IMR-90 (cell line): ENCODE measurements at regions not wholly inside any gene's neighbourhood (a gene's known extent, or its start where the extent isn't known, plus 50 kb on each side); places are given as distances from the start of the nearest gene placed in this dataset.

ENCODE experiments used
- ATAC-seq: fragments of 200-7000 bp; cut with Tn5 transposase; 2 replicates; pipeline ENCODE4 v1.9.1; 2020; ENCODE audit warnings: low read depth, mild to moderate bottlenecking, moderate library complexity
- BruUV-seq: library from RNA; stranded (reverse); fragments of 400-500 nt; replicated peaks from 2 replicates; lab custom pipeline; 2021; lab: Mats Ljungman, UMichigan
- CTCF ChIA-PET: fragments of 300-600 bp; formaldehyde crosslinking; extraction: SDS; loops from one replicate; lab custom pipeline; 2021; ENCODE audit warnings: antibody characterized with exemption; lab: Yijun Ruan, JAX
- POLR2A ChIA-PET: fragments of 300-600 bp; sonication (Branson Sonifier 250); formaldehyde crosslinking; loops from one replicate; lab custom pipeline; 2022; ENCODE audit warnings: antibody characterized with exemption; ENCODE audit not compliant: unreplicated experiment; lab: Charles Lee
- DNase-seq: peaks from one replicate; pipeline ENCODE4 v3.0.0; 2013
- H2AFZ ChIP-seq: replicated peaks from 2 replicates; pipeline ENCODE3; 2013; ENCODE audit warnings: low read length, mild to moderate bottlenecking; ENCODE audit not compliant: poor library complexity
- H2AK5ac ChIP-seq: 2 replicates; pipeline ENCODE4 v1.6.1; 2013; ENCODE audit warnings: low read depth, low read length, inconsistent platforms
- H2AK9ac ChIP-seq: replicated peaks from 2 replicates; pipeline ENCODE3; 2013; ENCODE audit warnings: mild to moderate bottlenecking, low read depth, low read length, moderate library complexity; ENCODE audit not compliant: poor library complexity
- H2BK120ac ChIP-seq: 2 replicates; pipeline ENCODE4 v1.6.1; 2013; ENCODE audit warnings: low read depth, low read length, inconsistent platforms
- H2BK15ac ChIP-seq: 3 replicates; pipeline ENCODE4 v1.6.1; 2013; ENCODE audit warnings: low read depth, low read length, inconsistent platforms
- H2BK20ac ChIP-seq: 2 replicates; pipeline ENCODE4 v1.6.1; 2013; ENCODE audit warnings: low read depth, mild to moderate bottlenecking, inconsistent platforms, low read length, moderate library complexity
- H2BK5ac ChIP-seq: 2 replicates; pipeline ENCODE4 v1.6.1; 2013; ENCODE audit warnings: mild to moderate bottlenecking, low read depth, low read length, inconsistent platforms; ENCODE audit not compliant: poor library complexity, severe bottlenecking
- H3K14ac ChIP-seq: replicated peaks from 2 replicates; pipeline ENCODE4 v1.6.1; 2013; ENCODE audit warnings: low read depth, low read length, inconsistent platforms
- H3K18ac ChIP-seq: 2 replicates; pipeline ENCODE4 v1.6.1; 2013; ENCODE audit warnings: low read depth, low read length, control low read depth
- H3K23ac ChIP-seq: 2 replicates; pipeline ENCODE4 v1.6.1; 2013; ENCODE audit warnings: low read depth, low read length, inconsistent platforms
- H3K27ac ChIP-seq: 2 replicates; pipeline ENCODE4 v1.5.1; 2013; ENCODE audit warnings: mild to moderate bottlenecking, control low read depth, low read length; ENCODE audit not compliant: insufficient read depth
- H3K27me3 ChIP-seq: 2 replicates; pipeline ENCODE4 v1.6.1; 2013; ENCODE audit warnings: low read length; ENCODE audit not compliant: control insufficient read depth, insufficient read depth
- H3K36me3 ChIP-seq: 2 replicates; pipeline ENCODE4 v1.6.1; 2013; ENCODE audit warnings: low read length, mixed read lengths; ENCODE audit not compliant: control insufficient read depth, insufficient read depth
- H3K4ac ChIP-seq: 2 replicates; pipeline ENCODE4 v1.6.1; 2013; ENCODE audit warnings: low read depth, low read length, inconsistent platforms
- H3K4me1 ChIP-seq: 2 replicates; pipeline ENCODE4 v1.6.1; 2013; ENCODE audit warnings: low read length, mixed read lengths; ENCODE audit not compliant: control insufficient read depth, insufficient read depth
- H3K4me2 ChIP-seq: 2 replicates; pipeline ENCODE4 v1.6.1; 2013; ENCODE audit warnings: low read depth, mild to moderate bottlenecking, control low read depth, low read length, moderate library complexity
- H3K4me3 ChIP-seq: 2 replicates; pipeline ENCODE4 v1.5.1; 2013; ENCODE audit warnings: low read depth, mild to moderate bottlenecking, control low read depth, low read length, moderate library complexity; ENCODE audit not compliant: insufficient read depth
- H3K56ac ChIP-seq: 2 replicates; pipeline ENCODE4 v1.6.1; 2013; ENCODE audit warnings: low read length, inconsistent platforms; ENCODE audit not compliant: insufficient read depth; ENCODE audit errors: extremely low read depth
- H3K79me1 ChIP-seq, 2 experiments: 2 replicates each; pipeline ENCODE4 v1.6.1; 2013; ENCODE audit warnings: low read length in 2 of 2, inconsistent platforms in 1 of 2, low read depth in 1 of 2
- H3K9ac ChIP-seq: 2 replicates; pipeline ENCODE4 v1.6.1; 2013; ENCODE audit warnings: low read depth, low read length, control low read depth
- H3K9me1 ChIP-seq: 2 replicates; pipeline ENCODE4 v1.6.1; 2013; ENCODE audit warnings: low read length, inconsistent platforms; ENCODE audit not compliant: insufficient read depth
- H3K9me3 ChIP-seq: 2 replicates; pipeline ENCODE4 v1.6.1; 2013; ENCODE audit warnings: low read length; ENCODE audit not compliant: control insufficient read depth, insufficient read depth
- H4K20me1 ChIP-seq: 2 replicates; pipeline ENCODE4 v1.6.1; 2013; ENCODE audit warnings: low read length, inconsistent platforms; ENCODE audit not compliant: insufficient read depth
- H4K5ac ChIP-seq: 2 replicates; pipeline ENCODE4 v1.6.1; 2013; ENCODE audit warnings: mild to moderate bottlenecking, low read depth, low read length, control low read depth
- H4K8ac ChIP-seq, 2 experiments: 2 replicates each; pipeline ENCODE4 v1.6.1; 2013; ENCODE audit warnings: low read depth in 2 of 2, low read length in 2 of 2, control low read depth in 1 of 2, inconsistent platforms in 1 of 2
- H4K91ac ChIP-seq: 2 replicates; pipeline ENCODE4 v1.6.1; 2013; ENCODE audit warnings: low read depth, low read length, inconsistent platforms; ENCODE audit not compliant: insufficient read depth
- BHLHE40 ChIP-seq: fragments of 150-350 bp; IDR thresholded peaks from 2 replicates; pipeline ENCODE4 v1.6.1; 2016; ENCODE audit warnings: mild to moderate bottlenecking, low read depth, low read length
- CEBPB ChIP-seq: IDR thresholded peaks from 2 replicates; pipeline ENCODE4 v1.6.1; 2012; ENCODE audit warnings: low read depth, low read length, improper control_type of control experiment
- MAFK ChIP-seq: IDR thresholded peaks from 2 replicates; pipeline ENCODE4 v1.6.1; 2012; ENCODE audit warnings: low read depth, low read length, improper control_type of control experiment
- whole genome bisulfite sequencing, 2 experiments: methylation state at CpG; one replicate each; pipeline versions ENCODE4 v1.1.5 to v1.1.7; 2013; ENCODE audit warnings: missing lambda C conversion rate in 2 of 2; ENCODE audit not compliant: insufficient read length in 1 of 2; ENCODE audit errors: extremely low coverage in 2 of 2; 5-methylcytosine and 5-hydroxymethylcytosine counted together
- dilution Hi-C: fragments of 300-500 bp; cut with HindIII; formaldehyde crosslinking; loops from one replicate; pipeline ENCODE4 v1.14.3; 2018; ENCODE audit warnings: low sequenced_read_pairs; ENCODE audit not compliant: unreplicated experiment
- in situ Hi-C: fragments of 300-500 bp; cut with MboI; formaldehyde crosslinking; loops from 3 replicates; pipeline ENCODE4 v1.14.3; 2019; ENCODE audit warnings: low sequenced_read_pairs, inconsistent platforms, mixed read lengths
- intact Hi-C: fragments of 100-400 bp; cut with micrococcal nuclease; formaldehyde crosslinking; loops from 2 replicates; pipeline ENCODE4 v1.10.0; 2022

DNA sequence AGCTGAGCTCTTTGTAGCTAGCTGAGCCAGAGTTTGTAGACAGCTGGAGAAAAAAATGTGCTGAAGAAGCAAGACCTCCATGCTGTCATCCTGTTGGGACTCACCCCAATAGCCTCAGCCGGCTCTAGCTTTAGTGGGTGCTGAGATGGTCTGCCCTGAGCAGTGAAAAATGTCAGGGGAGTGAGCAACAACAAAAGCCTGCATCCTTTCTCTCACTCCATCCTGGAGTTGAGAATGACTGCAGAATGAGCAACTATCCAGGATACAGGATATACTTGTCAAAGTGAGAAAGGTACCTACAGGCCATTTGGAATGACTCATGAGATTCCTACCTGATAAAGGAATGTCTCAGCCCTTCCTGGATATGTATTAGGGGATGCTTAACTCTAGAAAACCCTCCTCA, 146.1 kb upstream of the DLX2 start:
- H4K20me1 ChIP-seq: no peaks in the 10 kb centered on the region
- no peaks in the 10 kb centered on the region for H3K27me3 ChIP-seq
- H3K4me1 ChIP-seq: peaks cover 29% of the 10 kb centered on the region
- H4K91ac ChIP-seq: 0 out of 2 replicates have a peak overlapping the region, but pooled peaks have one; percentile 10
- TF ChIP-seq CEBPB (no peak), BHLHE40 (no peak), MAFK (peak; percentile 67; the same call in 1 of the 2 replicates)
- dilution Hi-C loops: no loop called here
- peak overlapping the region; percentile 67; the same call in 1 of the 2 replicates for H3K14ac ChIP-seq
- H3K9me3 ChIP-seq: no peaks in the 10 kb centered on the region; the same call in 1 of the 2 replicates
- intact Hi-C loops: no loop called here
- no CpG with 5 or more reads among the region's 1 CpG for WGBS, 2 experiments
- H2AFZ ChIP-seq: peak overlapping the region; percentile 38
- H2AK9ac ChIP-seq: peak overlapping the region; percentile 3
- ChIA-PET CTCF (no interaction called here), POLR2A (no interaction called here)
- peak overlapping the region; percentile 85 for H3K4ac ChIP-seq
- peak overlapping the region; percentile 86; the same call in 2 of the 3 replicates for H2BK15ac ChIP-seq
- H3K18ac ChIP-seq: no peak overlapping the region
- no peak overlapping the region for H3K4me3 ChIP-seq
- H3K9me1 ChIP-seq: peaks cover 35% of the 10 kb centered on the region
- 0 out of 2 replicates have a peak overlapping the region, but pooled peaks have one; percentile 23 for H3K23ac ChIP-seq
- peaks cover 0 to 15% of the 10 kb centered on the region in 2 experiments; a peak in 1 of 4 replicates for H3K79me1 ChIP-seq
- H2BK5ac ChIP-seq: peak overlapping the region; percentile 62
- H3K4me2 ChIP-seq: no peak overlapping the region
- no peak overlapping the region; the same call in 1 of the 2 replicates for H4K5ac ChIP-seq
- H2BK20ac ChIP-seq: peak overlapping the region; percentile 83; the same call in 1 of the 2 replicates
- no TSS peak for BruUV-seq
- H4K8ac ChIP-seq: peak overlapping the region; percentile 59 to 70; a peak in 2 of 4 replicates
- H3K9ac ChIP-seq: no peak overlapping the region
- peak overlapping the region; percentile 90 for H2BK120ac ChIP-seq
- H3K56ac ChIP-seq: peak overlapping the region; percentile 8; the same call in 1 of the 2 replicates
- DNase-seq: peak; percentile 63
- no peak for ATAC-seq
- in situ Hi-C loops: no loop called here
- peak overlapping the region; percentile 75 for H2AK5ac ChIP-seq
- H3K27ac ChIP-seq: no peak overlapping the region; the same call in 1 of the 2 replicates
- no peaks in the 10 kb centered on the region for H3K36me3 ChIP-seq
